Glutamatergic neuron (in vitro differentiated cells): ENCODE measurements at regions not wholly inside any gene's neighbourhood (a gene's known extent, or its start where the extent isn't known, plus 50 kb on each side); places are given as distances from the start of the nearest gene placed in this dataset.

Experiments
- DNase-seq: peaks from one replicate; pipeline ENCODE4 v3.0.0; 2022
- H3K27ac Mint-ChIP-seq: one replicate; pipeline ENCODE4 v1.8.0; 2020; ENCODE audit warnings: mild to moderate bottlenecking, mixed read lengths, inconsistent platforms; ENCODE audit not compliant: unreplicated experiment
- H3K27me3 Mint-ChIP-seq: one replicate; pipeline ENCODE4 v1.8.0; 2020; ENCODE audit warnings: mild to moderate bottlenecking, moderate library complexity, mixed read lengths, inconsistent platforms; ENCODE audit not compliant: unreplicated experiment
- H3K36me3 Mint-ChIP-seq: one replicate; pipeline ENCODE4 v1.8.0; 2020; ENCODE audit warnings: mild to moderate bottlenecking, mixed read lengths, inconsistent platforms; ENCODE audit not compliant: unreplicated experiment
- H3K4me1 Mint-ChIP-seq: one replicate; pipeline ENCODE4 v1.8.0; 2020; ENCODE audit warnings: mild to moderate bottlenecking, low read depth, mixed read lengths, inconsistent platforms; ENCODE audit not compliant: unreplicated experiment
- H3K4me3 Mint-ChIP-seq: one replicate; pipeline ENCODE4 v1.8.0; 2020; ENCODE audit warnings: mild to moderate bottlenecking, mixed read lengths, inconsistent platforms; ENCODE audit not compliant: unreplicated experiment
- H3K9me3 Mint-ChIP-seq: one replicate; pipeline ENCODE4 v1.8.0; 2020; ENCODE audit warnings: mild to moderate bottlenecking, moderate library complexity, mixed read lengths, inconsistent platforms; ENCODE audit not compliant: unreplicated experiment
- TF ChIP-seq, protein P1 (sequence below): fragments of 200-600 bp; sonication (generic); IDR thresholded peaks from one replicate; pipeline ENCODE4 v1.5.0; 2021; ENCODE audit not compliant: partially characterized antibody, unreplicated experiment

DNA sequence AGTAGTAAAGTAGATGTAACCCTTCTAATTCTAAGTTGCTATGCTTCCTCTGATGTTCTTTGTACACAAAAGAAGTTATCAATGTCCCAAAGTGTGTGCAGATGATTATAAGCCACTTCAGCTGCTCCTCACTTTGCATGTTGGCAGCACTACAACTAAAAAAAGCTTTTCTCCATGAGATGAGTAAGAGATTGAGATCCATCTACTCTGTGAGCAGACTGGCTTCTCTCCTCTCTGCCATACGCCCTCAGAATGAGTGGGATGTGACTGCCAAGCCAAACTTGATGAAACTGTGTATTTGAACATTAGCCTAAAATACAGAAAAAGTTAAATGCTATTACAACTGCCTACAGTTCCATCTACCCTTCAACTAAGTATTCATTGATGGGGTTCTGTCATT is 102.9 kb upstream of the ETV1 start:
- H3K4me1 Mint-ChIP-seq = no peaks in the 10 kb centered on the region
- no peaks in the 10 kb centered on the region for H3K27me3 Mint-ChIP-seq
- H3K9me3 Mint-ChIP-seq = no peaks in the 10 kb centered on the region
- DNase-seq = no peak
- TF ChIP-seq, protein P1, sequence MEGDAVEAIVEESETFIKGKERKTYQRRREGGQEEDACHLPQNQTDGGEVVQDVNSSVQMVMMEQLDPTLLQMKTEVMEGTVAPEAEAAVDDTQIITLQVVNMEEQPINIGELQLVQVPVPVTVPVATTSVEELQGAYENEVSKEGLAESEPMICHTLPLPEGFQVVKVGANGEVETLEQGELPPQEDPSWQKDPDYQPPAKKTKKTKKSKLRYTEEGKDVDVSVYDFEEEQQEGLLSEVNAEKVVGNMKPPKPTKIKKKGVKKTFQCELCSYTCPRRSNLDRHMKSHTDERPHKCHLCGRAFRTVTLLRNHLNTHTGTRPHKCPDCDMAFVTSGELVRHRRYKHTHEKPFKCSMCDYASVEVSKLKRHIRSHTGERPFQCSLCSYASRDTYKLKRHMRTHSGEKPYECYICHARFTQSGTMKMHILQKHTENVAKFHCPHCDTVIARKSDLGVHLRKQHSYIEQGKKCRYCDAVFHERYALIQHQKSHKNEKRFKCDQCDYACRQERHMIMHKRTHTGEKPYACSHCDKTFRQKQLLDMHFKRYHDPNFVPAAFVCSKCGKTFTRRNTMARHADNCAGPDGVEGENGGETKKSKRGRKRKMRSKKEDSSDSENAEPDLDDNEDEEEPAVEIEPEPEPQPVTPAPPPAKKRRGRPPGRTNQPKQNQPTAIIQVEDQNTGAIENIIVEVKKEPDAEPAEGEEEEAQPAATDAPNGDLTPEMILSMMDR = no peak
- H3K4me3 Mint-ChIP-seq = no peak overlapping the region
- H3K27ac Mint-ChIP-seq = no peak overlapping the region
- peaks cover 4% of the 10 kb centered on the region for H3K36me3 Mint-ChIP-seq

DNA sequence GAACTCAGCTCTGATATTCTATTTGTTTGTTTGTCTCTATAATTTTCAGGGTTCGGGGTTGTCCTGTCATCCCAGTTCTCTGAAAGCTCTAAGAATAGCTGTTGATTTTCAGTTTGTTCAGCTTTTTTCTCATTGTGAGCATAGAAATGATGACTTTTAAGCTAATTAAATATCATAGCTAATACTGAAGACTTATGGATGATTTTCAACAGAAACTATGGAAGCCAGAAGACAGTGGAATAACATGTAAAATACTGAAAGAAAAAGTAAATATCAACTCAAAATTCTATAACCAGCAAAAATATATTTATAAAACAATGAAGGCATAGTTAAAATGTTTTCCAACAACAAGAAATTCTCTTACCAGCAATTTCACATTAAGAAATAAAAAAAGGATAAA is 96.4 kb upstream of the ETV1 start:
- Mint-ChIP-seq H3K9me3 (no peaks in the 10 kb centered on the region), H3K4me1 (no peaks in the 10 kb centered on the region), H3K36me3 (peaks cover 15% of the 10 kb centered on the region), H3K4me3 (no peak overlapping the region), H3K27me3 (no peaks in the 10 kb centered on the region), H3K27ac (no peak overlapping the region)
- no peak for DNase-seq
- TF ChIP-seq, protein P1 = no peak

DNA sequence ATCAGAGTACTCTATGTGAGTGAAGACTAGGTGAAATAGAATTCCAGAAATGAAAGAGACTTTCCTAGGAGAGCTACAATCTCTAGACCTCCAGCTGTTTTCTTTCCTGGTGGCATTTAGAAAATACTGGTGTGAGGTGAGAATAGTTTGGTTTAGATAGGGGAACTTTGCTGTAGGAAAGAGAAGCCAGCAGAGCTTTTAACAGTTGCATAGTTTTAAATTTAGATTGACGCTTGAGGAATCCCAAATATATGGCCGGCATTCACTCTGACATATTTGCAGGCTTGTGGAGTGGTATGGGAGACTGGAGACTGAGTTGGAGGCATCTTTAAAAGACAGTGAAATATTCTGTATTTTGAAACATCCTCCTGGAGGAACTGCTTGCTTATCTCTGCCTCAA is 94.3 kb upstream of the ETV1 start:
- no peak for DNase-seq
- H3K4me1 Mint-ChIP-seq = no peaks in the 10 kb centered on the region

DNA sequence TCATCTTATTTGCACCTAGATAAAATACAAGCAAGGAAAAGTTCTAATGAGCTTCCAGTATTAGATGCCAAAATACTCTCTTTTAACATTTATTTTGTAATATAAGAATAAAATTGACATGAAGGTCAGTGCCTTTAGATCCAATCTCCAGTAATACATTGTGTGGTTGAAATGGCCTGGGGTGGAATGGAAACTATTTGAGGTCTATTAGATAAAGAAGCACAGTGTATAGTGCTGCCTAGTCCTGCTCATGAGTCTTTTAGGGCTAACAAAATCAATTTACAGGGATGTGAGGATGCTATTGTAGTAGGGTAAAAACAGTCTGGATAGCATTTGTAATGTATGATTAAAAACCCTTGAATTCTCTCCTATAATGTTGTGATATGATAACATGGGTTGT is 84.5 kb upstream of the ETV1 start:
- H3K27ac Mint-ChIP-seq = no peak overlapping the region
- DNase-seq = no peak
- TF ChIP-seq, protein P1 = no peak
- H3K9me3 Mint-ChIP-seq = peaks cover 6% of the 10 kb centered on the region
- no peaks in the 10 kb centered on the region for H3K27me3 Mint-ChIP-seq
- no peak overlapping the region for H3K4me3 Mint-ChIP-seq
- no peaks in the 10 kb centered on the region for H3K36me3 Mint-ChIP-seq
- H3K4me1 Mint-ChIP-seq = peaks cover 15% of the 10 kb centered on the region

More for the DNA sequence above, 94.3 kb upstream of the ETV1 start:
- TF ChIP-seq, protein P1 = no peak
- peaks cover 15% of the 10 kb centered on the region for H3K36me3 Mint-ChIP-seq
- H3K27ac Mint-ChIP-seq = no peak overlapping the region
- no peaks in the 10 kb centered on the region for H3K27me3 Mint-ChIP-seq
- no peaks in the 10 kb centered on the region for H3K9me3 Mint-ChIP-seq
- no peak overlapping the region for H3K4me3 Mint-ChIP-seq

DNA sequence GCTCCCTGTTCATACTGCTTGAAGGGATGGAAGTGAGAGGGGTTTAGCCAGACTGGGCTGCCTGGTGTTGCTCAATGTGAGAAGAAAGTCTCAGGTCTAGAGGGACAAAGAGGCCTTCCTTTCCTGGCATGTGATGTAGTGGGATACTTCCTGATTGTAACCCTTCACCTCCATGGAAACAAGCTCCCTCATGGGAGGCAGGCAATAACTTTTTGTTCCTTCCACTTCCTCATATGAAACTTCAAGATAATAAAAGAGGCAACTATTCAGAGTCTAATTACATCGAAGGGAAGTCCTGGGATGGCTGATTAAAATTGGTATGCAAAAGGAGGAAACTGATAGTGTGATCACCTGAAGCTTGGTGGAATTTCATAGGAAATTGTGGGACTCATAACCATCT is 84.1 kb upstream of the ETV1 start:
- peaks cover 6% of the 10 kb centered on the region for H3K9me3 Mint-ChIP-seq
- DNase-seq = no peak
- TF ChIP-seq, protein P1 = no peak
- H3K27me3 Mint-ChIP-seq = no peaks in the 10 kb centered on the region
- no peaks in the 10 kb centered on the region for H3K36me3 Mint-ChIP-seq
- H3K27ac Mint-ChIP-seq = no peak overlapping the region
- peaks cover 15% of the 10 kb centered on the region for H3K4me1 Mint-ChIP-seq
- no peak overlapping the region for H3K4me3 Mint-ChIP-seq
